ENCODE measurements at regions not wholly inside any gene's neighbourhood (a gene's known extent, or its start where the extent isn't known, plus 50 kb on each side); places are given as distances from the start of the nearest gene placed in this dataset.
A peak's percentile ranks its signal among the peaks of the same experiment; 100 is the strongest.

DNA sequence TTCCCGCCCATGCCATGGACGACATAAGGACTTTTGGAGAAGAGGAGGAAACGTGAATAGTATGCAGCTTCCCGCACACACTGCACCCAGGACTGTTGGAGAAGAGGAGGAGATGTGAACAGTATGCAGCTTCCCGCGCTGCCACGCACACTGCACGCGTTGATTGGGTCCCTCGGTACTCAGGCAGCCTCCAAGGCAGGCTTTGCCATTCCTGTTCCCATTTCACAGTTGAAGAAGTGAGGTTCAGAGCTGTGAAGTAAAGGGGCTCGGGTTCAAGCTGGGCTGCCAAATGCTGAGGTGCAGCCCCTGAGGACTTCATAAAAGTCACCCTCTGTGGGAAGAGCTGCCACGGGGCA, 147.9 kb upstream of the FAM20C start:
- intact Hi-C loops (cut with DNase I): no loop called here
- WGBS: 82% methylated on average over 12 of the region's 12 CpGs
- DNase-seq: peak in 2 of 3 donors; percentile 2 to 21
- H3K27me3 ChIP-seq (ENCODE audit: control insufficient read depth, insufficient read depth): no peaks in the 10 kb centered on the region
- no peak overlapping the region for H3K27ac ChIP-seq (ENCODE audit: low read length)
- no peak overlapping the region for H3K4me3 ChIP-seq (ENCODE audit: low read length)
- H3K4me1 ChIP-seq (ENCODE audit: control insufficient read depth, insufficient read depth, low read length): no peaks in the 10 kb centered on the region
- H3K9me3 ChIP-seq (ENCODE audit: control insufficient read depth, low read length): no peaks in the 10 kb centered on the region
- ATAC-seq: no peak

DNA sequence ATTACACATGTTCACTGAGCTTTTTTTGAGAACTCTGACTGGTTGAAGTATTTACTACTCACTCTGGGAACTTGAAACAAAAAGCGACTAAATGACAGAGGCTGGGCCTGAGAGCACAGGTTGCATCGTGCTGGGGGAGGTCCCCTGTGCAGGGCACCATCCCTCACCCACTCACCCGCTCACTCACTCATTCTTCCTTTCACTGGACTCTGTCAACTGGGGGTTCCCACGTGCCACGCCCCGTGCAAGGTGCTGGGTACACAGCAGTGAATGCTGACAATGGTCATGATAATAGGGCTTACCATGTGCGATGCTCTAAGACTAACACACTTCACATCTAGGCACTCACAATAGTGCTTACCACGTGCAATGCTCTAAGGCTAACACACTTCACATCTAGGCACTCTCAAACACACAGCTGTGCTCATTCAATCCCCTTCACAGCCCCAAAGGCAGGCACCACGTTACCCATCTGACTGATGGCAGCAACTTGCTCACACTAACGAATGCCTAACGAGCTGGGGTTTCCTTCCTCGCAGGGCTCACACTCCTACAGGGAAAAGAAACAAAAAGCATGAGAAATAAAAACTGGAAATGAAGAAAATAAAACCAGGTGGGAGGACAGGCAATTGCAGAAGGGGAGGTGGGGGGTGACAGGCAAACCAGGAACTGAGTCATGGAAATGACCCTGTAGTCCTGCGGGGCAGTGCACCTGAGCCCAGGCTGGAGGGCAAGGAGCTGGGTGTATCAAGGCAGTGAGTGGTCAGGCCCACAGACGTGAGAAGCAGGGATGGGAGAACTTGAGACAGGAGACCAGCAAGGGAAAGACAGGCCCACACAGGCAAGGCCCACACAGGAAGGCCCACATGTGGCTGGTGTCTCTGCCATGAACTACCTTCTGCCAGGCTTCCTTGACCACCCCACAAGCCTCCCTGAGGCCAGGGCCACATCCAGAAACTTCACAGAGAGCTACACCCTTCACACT, 147.0 kb upstream of the FAM20C start:
- 79% methylated on average over 14 of the region's 14 CpGs for WGBS
- no peak for ATAC-seq

DNA sequence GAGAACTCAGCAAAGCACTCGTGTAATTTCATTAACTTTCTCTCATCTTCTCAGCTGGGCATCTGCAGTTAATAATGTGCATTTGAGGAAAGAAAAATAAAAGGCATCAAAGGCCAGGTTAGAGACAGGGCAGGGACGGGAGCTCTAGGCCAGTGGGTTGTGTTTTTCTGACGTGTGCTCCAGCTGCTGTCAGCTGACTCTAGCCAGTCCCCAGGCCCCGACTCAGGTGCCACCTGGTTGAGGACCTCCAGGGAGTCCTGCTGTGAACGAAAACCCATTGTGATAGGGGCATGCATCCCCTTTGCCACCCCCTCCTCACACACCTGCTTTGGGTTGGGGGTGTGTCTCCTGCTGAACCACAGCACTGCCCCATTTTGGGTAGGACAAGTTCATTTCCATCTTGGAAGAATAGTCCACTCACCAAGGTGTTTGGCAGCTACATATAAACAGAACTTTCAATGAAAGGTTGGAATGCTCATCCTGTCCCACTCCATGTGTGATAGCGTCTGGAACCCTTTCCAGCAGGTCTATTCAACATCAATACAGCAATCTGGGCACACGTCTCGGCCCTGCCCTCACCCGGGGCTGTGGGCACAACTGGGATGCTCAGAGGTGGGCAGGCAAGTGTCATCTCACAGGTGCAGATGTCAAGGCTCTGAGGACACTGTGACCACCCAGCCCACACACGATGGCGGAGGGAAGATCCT, 146.1 kb upstream of the FAM20C start:
- Histone ChIP-seq H3K4me3 (ENCODE audit: low read length) (no peak overlapping the region), H3K27ac (ENCODE audit: low read length) (no peak overlapping the region), H3K4me1 (ENCODE audit: control insufficient read depth, insufficient read depth, low read length) (no peaks in the 10 kb centered on the region), H3K9me3 (ENCODE audit: control insufficient read depth, low read length) (no peaks in the 10 kb centered on the region), H3K27me3 (ENCODE audit: control insufficient read depth, insufficient read depth) (no peaks in the 10 kb centered on the region)
- ATAC-seq (no peak), DNase-seq (peak in 1 of 3 donors; percentile 3)
- intact Hi-C loops (cut with DNase I): no loop called here
- 83% methylated on average over 11 of the region's 11 CpGs for WGBS

More for the DNA sequence above, 147.0 kb upstream of the FAM20C start:
- intact Hi-C loops (cut with DNase I): no loop called here
- no peaks in the 10 kb centered on the region for H3K4me1 ChIP-seq (ENCODE audit: control insufficient read depth, insufficient read depth, low read length)
- H3K4me3 ChIP-seq (ENCODE audit: low read length): no peak overlapping the region
- DNase-seq: peak in 2 of 3 donors; percentile 4 to 6
- no peaks in the 10 kb centered on the region for H3K9me3 ChIP-seq (ENCODE audit: control insufficient read depth, low read length)
- no peaks in the 10 kb centered on the region for H3K27me3 ChIP-seq (ENCODE audit: control insufficient read depth, insufficient read depth)
- H3K27ac ChIP-seq (ENCODE audit: low read length): no peak overlapping the region

DNA sequence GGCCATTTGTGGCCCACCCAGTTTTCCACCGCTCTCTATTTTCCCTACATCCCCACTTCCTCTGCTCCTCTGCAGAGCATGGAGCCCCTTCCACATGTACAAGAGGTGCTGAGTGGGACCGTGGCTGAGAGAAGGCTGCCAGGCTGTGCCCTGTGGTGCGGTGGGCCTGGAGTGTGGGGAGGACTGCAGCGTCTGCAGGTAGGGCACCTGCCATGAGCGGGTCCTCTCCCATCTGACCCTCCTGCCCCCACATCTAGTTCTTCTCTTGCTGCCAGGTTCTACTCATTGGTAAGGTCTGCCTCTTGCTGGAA, 145.6 kb upstream of the FAM20C start:
- Histone ChIP-seq H3K4me3 (ENCODE audit: low read length) (no peak overlapping the region), H3K27me3 (ENCODE audit: control insufficient read depth, insufficient read depth) (no peaks in the 10 kb centered on the region), H3K27ac (ENCODE audit: low read length) (no peak overlapping the region), H3K9me3 (ENCODE audit: control insufficient read depth, low read length) (no peaks in the 10 kb centered on the region), H3K4me1 (ENCODE audit: control insufficient read depth, insufficient read depth, low read length) (no peaks in the 10 kb centered on the region)
- intact Hi-C loops (cut with DNase I): no loop called here
- DNase-seq (no peak), ATAC-seq (no peak)
- 91% methylated on average over 5 of the region's 5 CpGs for WGBS

DNA sequence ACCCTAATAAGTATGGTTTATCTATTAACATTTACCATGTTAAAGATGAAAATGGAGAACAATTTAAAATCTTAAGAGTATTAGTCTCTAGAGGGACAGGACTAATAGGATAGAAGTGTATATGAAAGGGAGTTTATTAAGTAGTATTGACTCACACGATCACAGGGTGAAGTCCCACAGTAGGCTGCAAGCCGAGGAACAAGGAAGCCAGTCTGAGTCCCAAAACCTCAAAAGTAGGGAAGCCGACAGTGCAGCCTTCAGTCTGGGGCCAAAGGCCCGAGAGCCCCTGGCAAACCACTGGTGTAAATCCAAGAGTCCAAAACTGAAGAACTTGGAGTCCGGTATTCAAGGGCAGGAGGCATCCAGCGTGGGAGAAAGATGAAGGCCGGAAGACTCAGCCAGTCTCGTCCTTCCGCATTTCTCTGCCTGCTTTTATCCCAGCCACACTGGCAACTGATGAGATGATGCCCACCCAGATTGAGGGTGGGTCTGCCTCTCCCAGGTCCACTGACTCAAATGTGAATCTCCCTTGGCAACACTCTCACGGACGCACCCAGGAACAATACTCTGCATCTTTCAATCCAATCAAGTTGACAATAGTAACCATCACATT, 140.8 kb upstream of the FAM20C start:
- H3K27me3 ChIP-seq (ENCODE audit: control insufficient read depth, insufficient read depth): no peaks in the 10 kb centered on the region
- no peak overlapping the region for H3K27ac ChIP-seq (ENCODE audit: low read length)
- H3K9me3 ChIP-seq (ENCODE audit: control insufficient read depth, low read length): no peaks in the 10 kb centered on the region
- no peaks in the 10 kb centered on the region for H3K4me1 ChIP-seq (ENCODE audit: control insufficient read depth, insufficient read depth, low read length)
- DNase-seq (peak in 1 of 3 donors; percentile 9), ATAC-seq (no peak)
- no peak overlapping the region for H3K4me3 ChIP-seq (ENCODE audit: low read length)
- WGBS: 89% methylated on average over 11 of the region's 11 CpGs
- intact Hi-C loops (cut with DNase I): no loop called here

DNA sequence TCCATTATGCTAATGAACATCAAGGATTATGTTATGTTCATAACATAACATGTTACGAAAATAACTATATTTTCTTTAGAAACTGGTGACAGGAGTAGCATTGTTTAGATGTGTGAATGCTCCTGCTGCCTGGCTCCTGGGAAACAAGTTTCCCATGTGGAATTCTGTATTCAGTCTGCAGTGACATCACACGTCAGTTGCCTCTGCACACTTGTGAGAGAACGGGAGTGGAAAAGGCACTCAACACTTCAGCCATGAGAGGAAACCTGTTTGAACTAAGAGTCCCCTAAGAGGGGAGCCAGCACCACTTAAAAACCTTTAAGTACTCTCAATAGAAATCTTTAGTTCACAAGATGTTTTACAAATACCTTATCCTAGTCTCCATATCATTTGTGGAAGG, 140.3 kb upstream of the FAM20C start:
- no peak overlapping the region for H3K4me3 ChIP-seq (ENCODE audit: low read length)
- H3K4me1 ChIP-seq (ENCODE audit: control insufficient read depth, insufficient read depth, low read length): no peaks in the 10 kb centered on the region
- H3K27me3 ChIP-seq (ENCODE audit: control insufficient read depth, insufficient read depth): no peaks in the 10 kb centered on the region
- intact Hi-C loops (cut with DNase I): no loop called here
- no peak overlapping the region for H3K27ac ChIP-seq (ENCODE audit: low read length)
- 46% methylated on average over 3 of the region's 3 CpGs for WGBS
- DNase-seq (no peak), ATAC-seq (no peak)
- no peaks in the 10 kb centered on the region for H3K9me3 ChIP-seq (ENCODE audit: control insufficient read depth, low read length)

GRCh38 chr7:53531-53930, 138.8 kb upstream of the FAM20C start:
- intact Hi-C loops (cut with DNase I): no loop called here
- no peak overlapping the region for H3K27ac ChIP-seq (ENCODE audit: low read length)
- WGBS: 91% methylated on average over 1 of the region's 1 CpG
- H3K4me1 ChIP-seq (ENCODE audit: control insufficient read depth, insufficient read depth, low read length): no peaks in the 10 kb centered on the region
- H3K4me3 ChIP-seq (ENCODE audit: low read length): no peak overlapping the region
- ATAC-seq (no peak), DNase-seq (peak in 1 of 3 donors; percentile 10)
- no peaks in the 10 kb centered on the region for H3K27me3 ChIP-seq (ENCODE audit: control insufficient read depth, insufficient read depth)
- H3K9me3 ChIP-seq (ENCODE audit: control insufficient read depth, low read length): no peaks in the 10 kb centered on the region

GRCh38 chr7:54615-55014, 137.8 kb upstream of the FAM20C start:
- no peaks in the 10 kb centered on the region for H3K4me1 ChIP-seq (ENCODE audit: control insufficient read depth, insufficient read depth, low read length)
- no peak overlapping the region for H3K27ac ChIP-seq (ENCODE audit: low read length)
- no peaks in the 10 kb centered on the region for H3K9me3 ChIP-seq (ENCODE audit: control insufficient read depth, low read length)
- DNase-seq (no peak), ATAC-seq (no peak)
- intact Hi-C loops (cut with DNase I): no loop called here
- 86% methylated on average over 6 of the region's 6 CpGs for WGBS
- H3K4me3 ChIP-seq (ENCODE audit: low read length): no peak overlapping the region
- no peaks in the 10 kb centered on the region for H3K27me3 ChIP-seq (ENCODE audit: control insufficient read depth, insufficient read depth)

DNA sequence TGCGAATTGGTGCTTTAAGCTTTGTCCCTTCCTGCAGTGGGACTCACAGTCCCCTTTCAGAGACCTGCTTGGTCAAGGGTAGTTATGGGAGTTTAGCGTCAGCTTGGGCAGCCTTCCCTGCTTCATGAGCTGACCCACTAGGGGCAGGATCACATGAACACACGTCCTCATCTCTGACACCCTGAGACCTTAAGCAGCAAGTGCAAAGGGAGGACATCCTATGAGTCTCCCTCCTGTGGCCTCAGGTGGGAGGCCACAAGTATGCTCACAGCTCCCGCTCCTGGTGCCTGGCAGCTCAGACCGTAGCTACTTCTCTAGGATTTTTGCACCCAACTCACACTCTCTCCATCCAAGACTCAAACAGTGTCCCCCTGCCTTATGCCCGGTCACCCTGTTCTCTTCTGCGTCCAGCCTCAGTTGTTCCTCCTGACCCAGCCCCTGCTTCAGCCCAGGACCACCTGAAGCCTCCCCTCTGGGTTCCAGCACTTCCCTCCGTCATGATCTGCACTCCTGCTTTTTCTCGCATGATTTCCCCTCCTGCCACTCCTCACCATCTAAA, 136.6 kb upstream of the FAM20C start:
- peak in 1 of 3 donors; percentile 13 for DNase-seq

GRCh38 chr7:56291-56913, 136.0 kb upstream of the FAM20C start:
- 73% methylated on average over 18 of the region's 18 CpGs for WGBS
- H3K9me3 ChIP-seq (ENCODE audit: control insufficient read depth, low read length): no peaks in the 10 kb centered on the region
- H3K27ac ChIP-seq (ENCODE audit: low read length): no peak overlapping the region
- no peaks in the 10 kb centered on the region for H3K4me1 ChIP-seq (ENCODE audit: control insufficient read depth, insufficient read depth, low read length)
- ATAC-seq (peak; percentile 73 to 81), DNase-seq (peak in 2 of 3 donors; percentile 79 to 80)
- no peak overlapping the region for H3K4me3 ChIP-seq (ENCODE audit: low read length)
- intact Hi-C loops (cut with DNase I): no loop called here
- H3K27me3 ChIP-seq (ENCODE audit: control insufficient read depth, insufficient read depth): no peaks in the 10 kb centered on the region

More for the DNA sequence above, 136.6 kb upstream of the FAM20C start:
- no peak for ATAC-seq
- intact Hi-C loops (cut with DNase I): no loop called here
- H3K4me1 ChIP-seq (ENCODE audit: control insufficient read depth, insufficient read depth, low read length): no peaks in the 10 kb centered on the region
- H3K4me3 ChIP-seq (ENCODE audit: low read length): no peak overlapping the region
- no peak overlapping the region for H3K27ac ChIP-seq (ENCODE audit: low read length)
- H3K27me3 ChIP-seq (ENCODE audit: control insufficient read depth, insufficient read depth): no peaks in the 10 kb centered on the region
- no peaks in the 10 kb centered on the region for H3K9me3 ChIP-seq (ENCODE audit: control insufficient read depth, low read length)
- WGBS: 81% methylated on average over 9 of the region's 9 CpGs
